Ishikawa (cell line): ENCODE measurements at regions not wholly inside any gene's neighbourhood (a gene's known extent, or its start where the extent isn't known, plus 50 kb on each side); places are given as distances from the start of the nearest gene placed in this dataset.

ENCODE experiments used
- TCF12 ChIP-seq: IDR thresholded peaks from 2 replicates; pipeline ENCODE4 v1.6.1; 2012; ENCODE audit warnings: low read depth
- TEAD4 ChIP-seq: IDR thresholded peaks from 2 replicates; pipeline ENCODE4 v1.6.1; 2012
- TF ChIP-seq, protein P1 (sequence below): IDR thresholded peaks from 2 replicates; pipeline ENCODE4 v1.6.1; 2012; ENCODE audit warnings: low read depth, mild to moderate bottlenecking

DNA sequence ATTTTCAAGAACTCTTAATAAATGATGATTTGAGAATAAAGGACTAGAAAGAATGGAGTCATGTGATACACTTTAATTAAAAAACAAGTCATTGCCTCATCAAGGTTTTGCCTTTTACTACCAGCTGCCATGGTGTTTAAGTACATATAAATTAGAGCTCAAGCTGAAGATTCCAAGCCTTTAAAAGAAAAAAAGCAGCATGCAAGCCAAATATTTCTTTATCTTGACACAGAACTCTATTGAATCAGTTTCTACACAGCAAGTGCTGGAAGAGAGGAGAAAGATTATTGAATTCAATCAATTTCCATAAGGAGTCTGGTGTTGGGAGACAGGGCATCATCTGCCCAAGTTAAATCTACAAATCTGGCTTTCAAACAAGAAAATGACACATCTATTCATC lies 347.9 kb downstream of the WDR11 start:
- TF ChIP-seq, protein P1, sequence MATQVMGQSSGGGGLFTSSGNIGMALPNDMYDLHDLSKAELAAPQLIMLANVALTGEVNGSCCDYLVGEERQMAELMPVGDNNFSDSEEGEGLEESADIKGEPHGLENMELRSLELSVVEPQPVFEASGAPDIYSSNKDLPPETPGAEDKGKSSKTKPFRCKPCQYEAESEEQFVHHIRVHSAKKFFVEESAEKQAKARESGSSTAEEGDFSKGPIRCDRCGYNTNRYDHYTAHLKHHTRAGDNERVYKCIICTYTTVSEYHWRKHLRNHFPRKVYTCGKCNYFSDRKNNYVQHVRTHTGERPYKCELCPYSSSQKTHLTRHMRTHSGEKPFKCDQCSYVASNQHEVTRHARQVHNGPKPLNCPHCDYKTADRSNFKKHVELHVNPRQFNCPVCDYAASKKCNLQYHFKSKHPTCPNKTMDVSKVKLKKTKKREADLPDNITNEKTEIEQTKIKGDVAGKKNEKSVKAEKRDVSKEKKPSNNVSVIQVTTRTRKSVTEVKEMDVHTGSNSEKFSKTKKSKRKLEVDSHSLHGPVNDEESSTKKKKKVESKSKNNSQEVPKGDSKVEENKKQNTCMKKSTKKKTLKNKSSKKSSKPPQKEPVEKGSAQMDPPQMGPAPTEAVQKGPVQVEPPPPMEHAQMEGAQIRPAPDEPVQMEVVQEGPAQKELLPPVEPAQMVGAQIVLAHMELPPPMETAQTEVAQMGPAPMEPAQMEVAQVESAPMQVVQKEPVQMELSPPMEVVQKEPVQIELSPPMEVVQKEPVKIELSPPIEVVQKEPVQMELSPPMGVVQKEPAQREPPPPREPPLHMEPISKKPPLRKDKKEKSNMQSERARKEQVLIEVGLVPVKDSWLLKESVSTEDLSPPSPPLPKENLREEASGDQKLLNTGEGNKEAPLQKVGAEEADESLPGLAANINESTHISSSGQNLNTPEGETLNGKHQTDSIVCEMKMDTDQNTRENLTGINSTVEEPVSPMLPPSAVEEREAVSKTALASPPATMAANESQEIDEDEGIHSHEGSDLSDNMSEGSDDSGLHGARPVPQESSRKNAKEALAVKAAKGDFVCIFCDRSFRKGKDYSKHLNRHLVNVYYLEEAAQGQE: no peak
- TF ChIP-seq TCF12: no peak
- TF ChIP-seq TEAD4: no peak
